ENCODE measurements at regions not wholly inside any gene's neighbourhood (a gene's known extent, or its start where the extent isn't known, plus 50 kb on each side); places are given as distances from the start of the nearest gene placed in this dataset.

DNA sequence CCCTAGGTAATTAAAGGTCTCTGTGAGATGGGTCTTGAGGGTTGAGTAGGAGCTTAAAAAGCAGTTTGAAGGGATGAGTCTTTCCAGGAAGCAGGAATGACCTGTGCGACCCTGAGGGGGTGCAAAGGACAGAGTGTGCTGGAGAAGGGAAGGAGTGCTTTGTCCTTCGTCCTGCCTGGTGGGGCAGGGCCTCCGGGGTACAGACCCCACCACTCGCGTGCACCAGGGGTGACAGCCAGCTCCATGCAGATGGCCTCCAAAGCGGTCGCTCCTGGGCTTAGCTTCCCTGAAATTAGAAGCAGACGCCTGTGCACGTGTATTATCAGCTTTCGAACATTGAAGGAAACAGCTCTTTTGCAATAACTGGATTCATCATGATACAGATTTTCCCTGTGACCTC lies 959.8 kb downstream of the BRD1 start:
- TF ChIP-seq, protein P1, sequence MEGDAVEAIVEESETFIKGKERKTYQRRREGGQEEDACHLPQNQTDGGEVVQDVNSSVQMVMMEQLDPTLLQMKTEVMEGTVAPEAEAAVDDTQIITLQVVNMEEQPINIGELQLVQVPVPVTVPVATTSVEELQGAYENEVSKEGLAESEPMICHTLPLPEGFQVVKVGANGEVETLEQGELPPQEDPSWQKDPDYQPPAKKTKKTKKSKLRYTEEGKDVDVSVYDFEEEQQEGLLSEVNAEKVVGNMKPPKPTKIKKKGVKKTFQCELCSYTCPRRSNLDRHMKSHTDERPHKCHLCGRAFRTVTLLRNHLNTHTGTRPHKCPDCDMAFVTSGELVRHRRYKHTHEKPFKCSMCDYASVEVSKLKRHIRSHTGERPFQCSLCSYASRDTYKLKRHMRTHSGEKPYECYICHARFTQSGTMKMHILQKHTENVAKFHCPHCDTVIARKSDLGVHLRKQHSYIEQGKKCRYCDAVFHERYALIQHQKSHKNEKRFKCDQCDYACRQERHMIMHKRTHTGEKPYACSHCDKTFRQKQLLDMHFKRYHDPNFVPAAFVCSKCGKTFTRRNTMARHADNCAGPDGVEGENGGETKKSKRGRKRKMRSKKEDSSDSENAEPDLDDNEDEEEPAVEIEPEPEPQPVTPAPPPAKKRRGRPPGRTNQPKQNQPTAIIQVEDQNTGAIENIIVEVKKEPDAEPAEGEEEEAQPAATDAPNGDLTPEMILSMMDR (IDR thresholded peaks at IDR 0.05; ENCODE audit: insufficient read depth, low read length) = no peak
- TF ChIP-seq POLR2AphosphoS5 (IDR thresholded peaks at IDR 0.05; ENCODE audit: low read depth) (no peak), SPI1 (IDR thresholded peaks at IDR 0.05; ENCODE audit: borderline replicate concordance, low read depth) (no peak), GABPA (IDR thresholded peaks at IDR 0.05; ENCODE audit: low read depth) (no peak)
- TF ChIP-seq, protein P2, sequence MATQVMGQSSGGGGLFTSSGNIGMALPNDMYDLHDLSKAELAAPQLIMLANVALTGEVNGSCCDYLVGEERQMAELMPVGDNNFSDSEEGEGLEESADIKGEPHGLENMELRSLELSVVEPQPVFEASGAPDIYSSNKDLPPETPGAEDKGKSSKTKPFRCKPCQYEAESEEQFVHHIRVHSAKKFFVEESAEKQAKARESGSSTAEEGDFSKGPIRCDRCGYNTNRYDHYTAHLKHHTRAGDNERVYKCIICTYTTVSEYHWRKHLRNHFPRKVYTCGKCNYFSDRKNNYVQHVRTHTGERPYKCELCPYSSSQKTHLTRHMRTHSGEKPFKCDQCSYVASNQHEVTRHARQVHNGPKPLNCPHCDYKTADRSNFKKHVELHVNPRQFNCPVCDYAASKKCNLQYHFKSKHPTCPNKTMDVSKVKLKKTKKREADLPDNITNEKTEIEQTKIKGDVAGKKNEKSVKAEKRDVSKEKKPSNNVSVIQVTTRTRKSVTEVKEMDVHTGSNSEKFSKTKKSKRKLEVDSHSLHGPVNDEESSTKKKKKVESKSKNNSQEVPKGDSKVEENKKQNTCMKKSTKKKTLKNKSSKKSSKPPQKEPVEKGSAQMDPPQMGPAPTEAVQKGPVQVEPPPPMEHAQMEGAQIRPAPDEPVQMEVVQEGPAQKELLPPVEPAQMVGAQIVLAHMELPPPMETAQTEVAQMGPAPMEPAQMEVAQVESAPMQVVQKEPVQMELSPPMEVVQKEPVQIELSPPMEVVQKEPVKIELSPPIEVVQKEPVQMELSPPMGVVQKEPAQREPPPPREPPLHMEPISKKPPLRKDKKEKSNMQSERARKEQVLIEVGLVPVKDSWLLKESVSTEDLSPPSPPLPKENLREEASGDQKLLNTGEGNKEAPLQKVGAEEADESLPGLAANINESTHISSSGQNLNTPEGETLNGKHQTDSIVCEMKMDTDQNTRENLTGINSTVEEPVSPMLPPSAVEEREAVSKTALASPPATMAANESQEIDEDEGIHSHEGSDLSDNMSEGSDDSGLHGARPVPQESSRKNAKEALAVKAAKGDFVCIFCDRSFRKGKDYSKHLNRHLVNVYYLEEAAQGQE (IDR thresholded peaks at IDR 0.05; ENCODE audit: insufficient replicate concordance, low read depth) = no peak
- DNase-seq (ENCODE audit: low read depth in 1 of 2, low spot score in 1 of 2) = no peak
- H3K4me3 ChIP-seq (replicated peaks; ENCODE audit: insufficient read depth, low read length) = no peak overlapping the region
- H3K27ac ChIP-seq (replicated peaks) = no peak overlapping the region
- H3K27me3 ChIP-seq (ENCODE audit: insufficient read depth, poor library complexity, severe bottlenecking) = no peaks in the 10 kb centered on the region

DNA sequence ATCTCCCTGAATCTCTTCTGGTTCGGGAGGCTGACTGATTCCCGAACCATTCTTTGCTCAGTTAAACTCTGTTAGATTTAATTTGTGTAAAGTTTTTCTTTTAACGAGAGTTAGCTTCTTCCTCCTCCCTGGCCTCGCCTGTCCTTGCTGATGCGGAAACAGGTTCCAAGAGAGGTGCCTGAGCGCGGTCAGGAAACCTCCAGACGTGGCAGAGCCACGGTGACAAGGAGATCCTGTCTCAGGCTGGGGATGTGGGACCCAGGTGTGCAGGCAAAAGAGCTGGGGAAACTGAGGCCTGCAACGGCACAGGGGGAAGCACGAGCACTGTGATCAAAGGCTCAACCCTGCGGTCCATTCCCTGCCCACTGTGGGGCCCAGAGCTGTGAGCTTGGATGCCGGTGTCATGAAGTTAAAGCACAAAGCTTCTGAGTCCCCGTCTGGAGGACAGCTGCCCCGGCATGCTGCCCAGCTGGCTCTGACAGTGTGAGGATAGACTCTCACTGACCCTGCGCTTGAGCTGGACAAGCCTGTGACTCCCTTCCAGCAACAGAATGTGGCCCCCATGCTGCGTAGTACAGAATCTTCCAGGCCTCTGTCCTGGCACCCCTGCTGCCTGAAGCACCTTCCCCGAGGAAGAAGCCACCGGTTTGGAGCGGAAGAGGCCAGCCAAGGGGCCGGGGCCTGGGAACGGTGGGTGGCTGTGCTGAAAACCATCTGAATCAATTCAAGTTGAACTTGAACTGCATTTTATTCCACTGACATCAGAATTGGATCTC lies 960.6 kb downstream of the BRD1 start:
- Histone ChIP-seq H3K27me3 (ENCODE audit: insufficient read depth, poor library complexity, severe bottlenecking) (no peaks in the 10 kb centered on the region), H3K27ac (replicated peaks) (no peak overlapping the region), H3K4me3 (replicated peaks; ENCODE audit: insufficient read depth, low read length) (no peak overlapping the region)
- DNase-seq (ENCODE audit: low read depth in 1 of 2, low spot score in 1 of 2) = no peak
- TF ChIP-seq SPI1 (IDR thresholded peaks at IDR 0.05; ENCODE audit: borderline replicate concordance, low read depth) (no peak), GABPA (IDR thresholded peaks at IDR 0.05; ENCODE audit: low read depth) (no peak), POLR2AphosphoS5 (IDR thresholded peaks at IDR 0.05; ENCODE audit: low read depth) (no peak)
- TF ChIP-seq, protein P1 (IDR thresholded peaks at IDR 0.05; ENCODE audit: insufficient read depth, low read length) = no peak
- TF ChIP-seq, protein P2 (IDR thresholded peaks at IDR 0.05; ENCODE audit: insufficient replicate concordance, low read depth) = no peak

DNA sequence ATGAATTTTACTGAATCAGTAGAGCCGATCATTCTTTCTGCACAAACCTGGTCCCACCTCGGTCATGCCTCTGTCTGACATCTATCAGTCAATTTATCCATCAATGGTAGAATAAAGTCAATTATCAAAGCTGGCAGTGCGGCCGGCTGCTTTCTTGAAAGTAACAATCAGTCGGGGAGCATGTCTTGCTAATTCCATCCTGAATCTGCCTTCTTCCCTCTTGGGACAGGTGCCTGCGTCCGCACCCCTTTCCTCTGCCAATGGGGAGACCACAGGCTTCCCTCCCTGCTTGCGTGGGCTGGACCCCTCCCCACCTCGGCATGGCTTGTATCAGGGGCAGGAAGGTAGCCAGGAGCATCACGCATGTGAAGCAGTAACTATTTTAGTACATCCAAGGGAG lies 962.9 kb downstream of the BRD1 start:
- no peak for DNase-seq (ENCODE audit: low read depth in 1 of 2, low spot score in 1 of 2)
- TF ChIP-seq SPI1 (IDR thresholded peaks at IDR 0.05; ENCODE audit: borderline replicate concordance, low read depth) (no peak), POLR2AphosphoS5 (IDR thresholded peaks at IDR 0.05; ENCODE audit: low read depth) (no peak), GABPA (IDR thresholded peaks at IDR 0.05; ENCODE audit: low read depth) (no peak)
- TF ChIP-seq, protein P2 (IDR thresholded peaks at IDR 0.05; ENCODE audit: insufficient replicate concordance, low read depth) = no peak
- TF ChIP-seq, protein P1 (IDR thresholded peaks at IDR 0.05; ENCODE audit: insufficient read depth, low read length) = no peak
- Histone ChIP-seq H3K27me3 (ENCODE audit: insufficient read depth, poor library complexity, severe bottlenecking) (no peaks in the 10 kb centered on the region), H3K4me3 (replicated peaks; ENCODE audit: insufficient read depth, low read length) (no peak overlapping the region), H3K27ac (replicated peaks) (no peak overlapping the region)

Data from HL-60 (cell line).